ENCODE measurements at regions not wholly inside any gene's neighbourhood (a gene's known extent, or its start where the extent isn't known, plus 50 kb on each side); places are given as distances from the start of the nearest gene placed in this dataset.

GRCh38 chr9:15096972-15097371 is 186.7 kb upstream of the FREM1 start:
- no peak for TF ChIP-seq CTCF (IDR thresholded peaks at IDR 0.05; ENCODE audit: borderline replicate concordance, extremely low read depth, low read length, poor library complexity, severe bottlenecking)
- no peak for TF ChIP-seq EZH2 (IDR thresholded peaks at IDR 0.05; ENCODE audit: borderline replicate concordance, low read depth, low read length, severe bottlenecking)
